ENCODE measurements at regions not wholly inside any gene's neighbourhood (a gene's known extent, or its start where the extent isn't known, plus 50 kb on each side); places are given as distances from the start of the nearest gene placed in this dataset.

GRCh38 chr15:48046813-48047438 is 73.9 kb upstream of the SLC24A5 start:
- 69 to 84% methylated on average over 4 to 5 of the region's 5 CpGs for WGBS, 2 donors (ENCODE audit: low coverage in 1 of 2)
- no peak overlapping the region for H3K27ac ChIP-seq
- H3K36me3 ChIP-seq, result no peaks in the 10 kb centered on the region
- no peak overlapping the region for H3K4me3 ChIP-seq
- no peaks in the 10 kb centered on the region for H3K27me3 ChIP-seq
- ATAC-seq, result no peak
- no peaks in the 10 kb centered on the region for H3K4me1 ChIP-seq
- TF ChIP-seq CTCF (IDR thresholded peaks at IDR 0.05) (no peak), POLR2A (IDR thresholded peaks at IDR 0.05) (no peak), POLR2AphosphoS5 (IDR thresholded peaks at IDR 0.05) (no peak), EP300 (IDR thresholded peaks at IDR 0.05) (no peak)
- no peaks in the 10 kb centered on the region for H3K9me3 ChIP-seq

GRCh38 chr15:48049736-48050135 is 71.1 kb upstream of the SLC24A5 start:
- no peak overlapping the region for H3K4me3 ChIP-seq
- no peaks in the 10 kb centered on the region for H3K36me3 ChIP-seq
- TF ChIP-seq POLR2AphosphoS5 (IDR thresholded peaks at IDR 0.05) (no peak), EP300 (IDR thresholded peaks at IDR 0.05) (no peak), POLR2A (IDR thresholded peaks at IDR 0.05) (no peak), CTCF (IDR thresholded peaks at IDR 0.05) (no peak)
- no peak overlapping the region for H3K27ac ChIP-seq
- H3K9me3 ChIP-seq, result no peaks in the 10 kb centered on the region
- no peaks in the 10 kb centered on the region for H3K27me3 ChIP-seq
- H3K4me1 ChIP-seq, result no peaks in the 10 kb centered on the region
- ATAC-seq, result no peak

- Histone ChIP-seq H3K9me3 (no peaks in the 10 kb centered on the region), H3K36me3 (no peaks in the 10 kb centered on the region), H3K27ac (no peak overlapping the region), H3K4me3 (no peak overlapping the region), H3K27me3 (no peaks in the 10 kb centered on the region), H3K4me1 (no peaks in the 10 kb centered on the region)
- no peak for ATAC-seq
- TF ChIP-seq POLR2A (IDR thresholded peaks at IDR 0.05) (no peak), CTCF (IDR thresholded peaks at IDR 0.05) (no peak), POLR2AphosphoS5 (IDR thresholded peaks at IDR 0.05) (no peak), EP300 (IDR thresholded peaks at IDR 0.05) (no peak)
- WGBS, 2 donors (ENCODE audit: low coverage in 1 of 2), result 60 to 100% methylated on average over 1 to 2 of the region's 2 CpGs
Observed at GRCh38 chr15:48052946-48053345, 67.8 kb upstream of the SLC24A5 start.

GRCh38 chr15:48058371-48058770 is 62.4 kb upstream of the SLC24A5 start:
- Histone ChIP-seq H3K9me3 (no peaks in the 10 kb centered on the region), H3K36me3 (no peaks in the 10 kb centered on the region), H3K27me3 (no peaks in the 10 kb centered on the region), H3K27ac (no peak overlapping the region), H3K4me1 (peaks cover 0 to 16% (median 0%) of the 10 kb centered on the region in 3 donors), H3K4me3 (no peak overlapping the region)
- no peak for TF ChIP-seq POLR2A (IDR thresholded peaks at IDR 0.05)
- TF ChIP-seq CTCF (IDR thresholded peaks at IDR 0.05), result no peak
- TF ChIP-seq POLR2AphosphoS5 (IDR thresholded peaks at IDR 0.05), result no peak
- no peak for TF ChIP-seq EP300 (IDR thresholded peaks at IDR 0.05)
- no peak for ATAC-seq

GRCh38 chr15:48059791-48060190 is 61.0 kb upstream of the SLC24A5 start:
- TF ChIP-seq CTCF (IDR thresholded peaks at IDR 0.05), result no peak
- TF ChIP-seq POLR2A (IDR thresholded peaks at IDR 0.05), result no peak
- TF ChIP-seq POLR2AphosphoS5 (IDR thresholded peaks at IDR 0.05), result no peak
- TF ChIP-seq EP300 (IDR thresholded peaks at IDR 0.05), result no peak
- Histone ChIP-seq H3K4me1 (peaks cover 0 to 16% (median 0%) of the 10 kb centered on the region in 3 donors), H3K36me3 (no peaks in the 10 kb centered on the region), H3K27me3 (no peaks in the 10 kb centered on the region), H3K4me3 (peak overlapping the region in 1 of 2 donors; percentile 38), H3K27ac (peak overlapping the region in 2 of 4 donors; percentile 4 to 48), H3K9me3 (no peaks in the 10 kb centered on the region)
- 0 to 26% methylated on average over 1 to 6 of the region's 7 CpGs for WGBS, 2 donors (ENCODE audit: low coverage in 1 of 2)
- no peak for ATAC-seq
